Nephron progenitor cell (in vitro differentiated cells): ENCODE measurements at regions not wholly inside any gene's neighbourhood (a gene's known extent, or its start where the extent isn't known, plus 50 kb on each side); places are given as distances from the start of the nearest gene placed in this dataset.

Experiments
- DNase-seq: peaks from one replicate; pipeline ENCODE4 v3.0.0; 2021
- H3K27ac Mint-ChIP-seq: 2 replicates; pipeline ENCODE4 v1.8.0; 2021; ENCODE audit warnings: mild to moderate bottlenecking, moderate library complexity, mixed read lengths
- H3K27me3 Mint-ChIP-seq: 2 replicates; pipeline ENCODE4 v1.8.0; 2021; ENCODE audit warnings: mild to moderate bottlenecking, low read depth, mixed read lengths; ENCODE audit not compliant: poor library complexity
- H3K36me3 Mint-ChIP-seq: 2 replicates; pipeline ENCODE4 v1.8.0; 2021; ENCODE audit warnings: low read depth, mixed read lengths
- H3K4me1 Mint-ChIP-seq: 2 replicates; pipeline ENCODE4 v1.8.0; 2021; ENCODE audit warnings: mixed read lengths
- H3K4me3 Mint-ChIP-seq: 2 replicates; pipeline ENCODE4 v1.8.0; 2021; ENCODE audit warnings: mild to moderate bottlenecking, moderate library complexity, mixed read lengths
- H3K9me3 Mint-ChIP-seq: 2 replicates; pipeline ENCODE4 v1.8.0; 2021; ENCODE audit warnings: mild to moderate bottlenecking, moderate library complexity, mixed read lengths
- CTCF ChIP-seq: fragments of 200-600 bp; sonication (generic); IDR thresholded peaks from 2 replicates; pipeline ENCODE4 v1.5.0; 2021; ENCODE audit warnings: antibody characterized with exemption

GRCh38 chr4:13054420-13054970 is 429.6 kb downstream of the RAB28 start:
- no peaks in the 10 kb centered on the region for H3K4me1 Mint-ChIP-seq
- H3K9me3 Mint-ChIP-seq, result no peaks in the 10 kb centered on the region
- no peak overlapping the region for H3K4me3 Mint-ChIP-seq
- H3K27ac Mint-ChIP-seq, result no peak overlapping the region
- TF ChIP-seq CTCF, result no peak
- no peaks in the 10 kb centered on the region for H3K27me3 Mint-ChIP-seq
- no peak for DNase-seq
- H3K36me3 Mint-ChIP-seq, result no peaks in the 10 kb centered on the region

GRCh38 chr4:13047591-13047990 is 436.5 kb downstream of the RAB28 start:
- H3K4me3 Mint-ChIP-seq, result no peak overlapping the region
- peaks cover 4% of the 10 kb centered on the region for H3K27me3 Mint-ChIP-seq
- no peak for TF ChIP-seq CTCF
- H3K27ac Mint-ChIP-seq, result no peak overlapping the region
- DNase-seq, result no peak
- H3K36me3 Mint-ChIP-seq, result no peaks in the 10 kb centered on the region
- peaks cover 14% of the 10 kb centered on the region for H3K9me3 Mint-ChIP-seq
- no peaks in the 10 kb centered on the region for H3K4me1 Mint-ChIP-seq

GRCh38 chr4:13036841-13037240 is 447.3 kb downstream of the RAB28 start:
- peaks cover 11% of the 10 kb centered on the region for H3K4me1 Mint-ChIP-seq
- H3K27ac Mint-ChIP-seq, result no peak overlapping the region
- peaks cover 2% of the 10 kb centered on the region for H3K27me3 Mint-ChIP-seq
- no peaks in the 10 kb centered on the region for H3K36me3 Mint-ChIP-seq
- no peak for TF ChIP-seq CTCF
- H3K9me3 Mint-ChIP-seq, result peaks cover 2% of the 10 kb centered on the region
- H3K4me3 Mint-ChIP-seq, result no peak overlapping the region
- DNase-seq, result no peak

- Mint-ChIP-seq H3K4me1 (no peaks in the 10 kb centered on the region), H3K9me3 (no peaks in the 10 kb centered on the region), H3K27me3 (peaks cover 6% of the 10 kb centered on the region), H3K27ac (no peak overlapping the region), H3K36me3 (no peaks in the 10 kb centered on the region), H3K4me3 (no peak overlapping the region)
- DNase-seq, result no peak
- no peak for TF ChIP-seq CTCF
Observed at GRCh38 chr4:13032936-13033335, 451.2 kb downstream of the RAB28 start.

- no peaks in the 10 kb centered on the region for H3K27me3 Mint-ChIP-seq
- H3K4me1 Mint-ChIP-seq, result peaks cover 6% of the 10 kb centered on the region
- no peaks in the 10 kb centered on the region for H3K9me3 Mint-ChIP-seq
- no peak overlapping the region for H3K4me3 Mint-ChIP-seq
- no peak for TF ChIP-seq CTCF
- no peak for DNase-seq
- no peaks in the 10 kb centered on the region for H3K36me3 Mint-ChIP-seq
- no peak overlapping the region for H3K27ac Mint-ChIP-seq
Observed at GRCh38 chr4:13024147-13025105, 459.7 kb downstream of the RAB28 start.
